AG04449 (cell line): ENCODE measurements at regions not wholly inside any gene's neighbourhood (a gene's known extent, or its start where the extent isn't known, plus 50 kb on each side); places are given as distances from the start of the nearest gene placed in this dataset.

ENCODE experiments used
- CTCF ChIA-PET: fragments of 350-600 bp; formaldehyde crosslinking; extraction: SDS; loops from one replicate; lab custom pipeline; 2021; ENCODE audit warnings: antibody characterized with exemption; lab: Yijun Ruan, JAX
- POLR2A ChIA-PET: fragments of 400-600, 350-600 bp; formaldehyde crosslinking; extraction: SDS; loops from one replicate; lab custom pipeline; 2020; ENCODE audit warnings: antibody characterized with exemption, inconsistent platforms; lab: Yijun Ruan, JAX
- DNase-seq: peaks from one replicate; pipeline ENCODE4 v3.0.0-alpha.2; 2010; ENCODE audit warnings: low read depth, low spot score
- H3K4me3 ChIP-seq: 2 replicates; pipeline ENCODE4 v1.5.1; 2011; ENCODE audit warnings: low read depth, mild to moderate bottlenecking, control low read depth, low read length
- CTCF ChIP-seq: IDR thresholded peaks from one replicate; pipeline ENCODE4 v1.5.1; 2011; ENCODE audit warnings: mild to moderate bottlenecking, moderate library complexity, low read length, control low read depth, inconsistent platforms; ENCODE audit not compliant: insufficient read depth; ENCODE audit errors: missing control alignments

GRCh38 chr6:150299873-150300485 is 68.8 kb upstream of the IYD start:
- H3K4me3 ChIP-seq = no peak overlapping the region
- ChIA-PET POLR2A (no interaction called here), CTCF (interaction anchor here (1.3 to 2.7 kb wide), 3 partner anchors 9 to 230 kb away, joined by 3 to 7 read pairs (median 6); partner anchors contain the start of gene ULBP3)
- TF ChIP-seq CTCF = no peak
- DNase-seq = no peak

DNA sequence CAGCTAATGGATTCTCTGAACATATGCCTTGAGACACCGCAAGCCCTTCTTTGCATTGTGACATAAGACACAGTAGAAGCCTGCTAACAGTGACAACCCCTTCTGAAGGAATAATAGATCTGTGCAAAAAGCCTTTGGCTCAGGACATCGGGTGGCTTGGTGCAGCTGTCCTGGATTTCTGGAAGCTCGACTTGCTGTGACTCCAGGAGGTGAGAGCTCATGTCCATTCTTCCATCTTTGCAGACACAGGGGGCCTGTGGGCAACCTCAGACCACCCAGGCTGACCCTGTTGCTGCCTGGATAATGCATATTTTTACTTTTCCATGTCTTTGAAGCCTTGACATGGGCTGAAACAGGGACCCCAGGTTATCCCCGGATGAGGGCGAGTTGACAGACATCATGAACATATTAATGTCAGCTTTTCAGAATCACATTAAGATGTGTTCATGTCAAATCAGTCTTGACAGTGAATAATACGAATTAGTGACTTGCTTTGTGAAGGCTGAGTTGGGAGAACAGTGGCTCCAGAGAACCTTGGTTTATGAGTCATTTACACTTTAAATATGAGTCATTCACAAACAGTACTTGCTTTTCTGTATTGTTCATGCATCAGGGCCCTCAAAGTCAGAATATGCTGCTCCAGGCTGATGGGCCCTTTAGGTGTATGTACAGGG is 66.8 kb upstream of the IYD start:
- no peak for TF ChIP-seq CTCF
- no peak for DNase-seq
- ChIA-PET POLR2A (interaction anchor here (0.6 kb wide), 1 partner anchor 416 kb away, joined by 3 read pairs; no protein-coding TSS in a partner anchor), CTCF (interaction anchor here (1.0 to 2.2 kb wide), 4 partner anchors 16 to 232 kb away, joined by 3 to 6 read pairs (median 4); partner anchors contain the start of gene ULBP3)
- no peak overlapping the region for H3K4me3 ChIP-seq

DNA sequence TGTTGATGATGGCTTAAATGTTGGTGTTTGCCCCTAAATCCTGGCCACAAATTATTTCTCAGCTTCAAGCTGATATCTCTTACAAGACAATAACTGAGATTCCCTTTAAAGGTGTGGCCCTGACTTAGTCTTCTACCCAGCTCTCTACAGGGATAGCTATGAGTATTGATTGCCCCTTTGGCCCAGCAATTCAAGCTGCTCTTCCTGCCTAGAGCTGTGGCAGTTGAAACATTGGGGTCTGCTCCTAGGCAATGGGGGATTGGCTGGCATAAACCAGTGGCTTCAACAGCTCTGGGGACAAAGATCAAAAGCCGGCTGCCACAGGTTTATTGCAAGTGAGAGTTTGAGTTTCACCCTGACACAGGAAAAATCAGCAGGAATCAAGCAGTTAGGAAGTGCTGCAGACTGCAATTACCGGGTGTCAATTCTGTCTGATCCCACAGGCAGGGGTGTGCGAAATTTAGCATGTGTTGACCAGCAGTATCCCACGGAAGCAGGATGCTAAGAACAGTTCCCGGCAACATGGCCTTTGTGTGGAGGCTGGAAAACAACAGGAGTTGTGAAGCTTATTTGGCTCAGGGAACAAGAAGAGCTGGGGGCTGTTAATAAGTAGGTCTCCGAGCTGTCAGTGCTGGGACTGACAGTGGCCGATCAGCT is 66.2 kb upstream of the IYD start:
- no peak for DNase-seq
- ChIA-PET CTCF (interaction anchor here (1.0 to 1.8 kb wide), 4 partner anchors 15 to 231 kb away, joined by 3 to 6 read pairs (median 3); no protein-coding TSS in a partner anchor), POLR2A (no interaction called here)
- no peak for TF ChIP-seq CTCF
- H3K4me3 ChIP-seq = no peak overlapping the region

DNA sequence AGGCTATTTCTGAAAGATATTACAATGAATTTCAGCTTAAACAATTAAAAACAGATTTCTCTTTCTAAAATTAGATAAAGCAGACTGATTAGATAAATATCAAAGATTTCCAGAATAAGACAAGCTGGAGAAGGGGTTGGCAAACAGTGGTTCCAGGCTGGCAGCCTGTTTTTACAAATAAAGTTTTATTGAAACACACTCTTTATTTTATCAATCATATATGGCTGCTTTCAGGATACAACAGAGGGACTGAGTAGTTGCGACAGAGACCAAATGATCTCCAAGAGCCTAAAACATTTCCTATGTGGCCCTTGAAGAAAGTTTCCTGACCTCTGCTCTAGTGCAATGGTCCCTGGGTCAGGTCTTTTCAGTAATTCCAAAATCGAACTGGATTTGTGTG is 65.6 kb upstream of the IYD start:
- no peak overlapping the region for H3K4me3 ChIP-seq
- DNase-seq = no peak
- TF ChIP-seq CTCF = no peak
- ChIA-PET POLR2A (no interaction called here), CTCF (interaction anchor here (1.0 to 1.8 kb wide), 3 partner anchors 14 to 232 kb away, joined by 3 to 6 read pairs (median 3); no protein-coding TSS in a partner anchor)

DNA sequence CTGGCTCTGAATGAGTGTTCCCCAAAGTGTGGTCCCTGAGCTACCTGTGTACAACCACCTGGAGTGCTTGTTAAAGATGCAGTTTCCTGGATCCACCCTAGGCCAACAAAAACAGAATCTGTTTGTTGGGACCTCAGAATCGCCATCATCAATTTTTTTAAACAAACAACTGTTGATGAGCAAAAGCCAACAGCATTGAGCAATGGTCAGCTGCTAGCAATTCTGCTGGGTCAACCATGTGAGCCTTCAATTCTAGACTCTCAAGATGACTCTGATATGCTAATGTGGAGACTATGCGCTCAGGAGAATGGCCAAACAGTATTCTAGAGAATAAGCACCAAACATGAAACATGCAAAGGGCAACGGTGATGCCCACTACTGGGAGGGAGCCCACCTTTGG is 64.4 kb upstream of the IYD start:
- CTCF ChIA-PET = no interaction called here
- POLR2A ChIA-PET = no interaction called here
- no peak overlapping the region for H3K4me3 ChIP-seq
- no peak for DNase-seq
- no peak for TF ChIP-seq CTCF

DNA sequence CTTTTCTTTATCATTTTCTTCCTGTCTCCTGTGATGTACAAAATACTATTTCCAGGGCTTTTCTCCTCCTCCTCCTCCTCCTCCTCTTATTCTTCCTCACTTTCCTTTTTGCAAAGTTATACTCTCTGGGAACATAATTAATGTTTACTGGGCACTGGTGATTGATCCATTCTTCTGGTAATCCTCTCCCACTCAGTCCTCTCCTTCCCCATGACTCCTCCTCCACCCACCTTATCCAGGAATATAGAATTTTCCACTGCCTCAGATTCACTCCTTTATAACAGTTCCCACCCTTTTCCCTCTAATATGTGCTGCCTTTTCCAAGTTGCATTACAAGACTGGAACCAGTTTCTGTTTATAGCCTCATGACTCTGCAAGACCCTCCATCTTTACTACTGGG is 62.5 kb upstream of the IYD start:
- TF ChIP-seq CTCF = no peak
- no peak for DNase-seq
- ChIA-PET POLR2A (no interaction called here), CTCF (interaction anchor here (1.0 to 1.9 kb wide), 2 partner anchors 11 to 235 kb away, joined by 3 to 7 read pairs; no protein-coding TSS in a partner anchor)
- no peak overlapping the region for H3K4me3 ChIP-seq
